GM21723 (cell line): ENCODE measurements at regions not wholly inside any gene's neighbourhood (a gene's known extent, or its start where the extent isn't known, plus 50 kb on each side); places are given as distances from the start of the nearest gene placed in this dataset.
"Not testable (repeated sequence)": the region's sequence is repeated elsewhere in the genome, so short reads cannot be mapped to it uniquely, and the experiment has no call there.

Experiments
- ATAC-seq: cut with Tn5 transposase; IDR thresholded peaks from one replicate; pipeline ENCODE4 v1.9.1; 2021; ENCODE audit warnings: mild to moderate bottlenecking, moderate library complexity; ENCODE audit not compliant: unreplicated experiment

GRCh38 chr5:118095115-118095514 lies 893.2 kb downstream of the DTWD2 start:
- no peak for ATAC-seq

- no peak for ATAC-seq
Measured at GRCh38 chr5:118088448-118088847, 899.9 kb downstream of the DTWD2 start.

GRCh38 chr5:118076490-118076889 lies 911.9 kb downstream of the DTWD2 start:
- no peak for ATAC-seq

DNA sequence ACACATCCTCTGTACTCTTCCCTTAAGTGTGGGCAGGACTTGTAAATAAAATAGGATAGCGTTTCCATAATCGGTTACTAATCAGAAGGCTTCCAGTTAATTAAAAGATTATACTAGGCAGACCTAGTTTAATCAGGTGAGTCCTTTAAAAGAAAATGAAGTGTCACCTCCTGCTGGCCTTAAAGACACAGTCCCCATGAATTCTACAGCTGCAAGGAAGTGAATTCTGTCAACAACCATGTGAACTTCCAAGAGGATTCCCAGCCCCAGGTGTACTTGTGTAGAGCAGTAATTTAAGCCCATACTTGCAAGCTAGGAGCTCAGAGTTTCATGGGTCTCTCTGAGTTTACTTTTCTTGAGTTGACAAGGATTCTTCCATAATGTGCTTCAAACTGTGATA lies 918.3 kb downstream of the DTWD2 start:
- ATAC-seq = no peak

DNA sequence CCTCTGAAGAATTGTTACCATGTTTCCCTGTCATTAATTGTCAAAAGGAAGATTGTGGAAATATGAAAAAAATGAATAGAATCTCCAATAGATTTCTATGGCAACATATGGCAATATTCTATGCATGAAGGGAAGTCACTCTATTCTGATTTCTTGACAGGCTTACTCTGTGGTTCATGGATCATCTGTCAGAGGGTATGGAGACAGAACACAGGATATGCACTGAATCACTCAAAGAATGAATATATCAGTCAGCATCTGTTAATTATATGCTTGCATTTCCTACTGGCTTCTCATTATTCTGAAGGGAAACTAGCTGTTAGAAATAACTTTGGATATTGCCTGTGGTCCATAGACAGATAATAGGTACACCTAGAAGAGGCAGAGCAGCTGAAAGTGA lies 918.9 kb downstream of the DTWD2 start:
- no peak for ATAC-seq

DNA sequence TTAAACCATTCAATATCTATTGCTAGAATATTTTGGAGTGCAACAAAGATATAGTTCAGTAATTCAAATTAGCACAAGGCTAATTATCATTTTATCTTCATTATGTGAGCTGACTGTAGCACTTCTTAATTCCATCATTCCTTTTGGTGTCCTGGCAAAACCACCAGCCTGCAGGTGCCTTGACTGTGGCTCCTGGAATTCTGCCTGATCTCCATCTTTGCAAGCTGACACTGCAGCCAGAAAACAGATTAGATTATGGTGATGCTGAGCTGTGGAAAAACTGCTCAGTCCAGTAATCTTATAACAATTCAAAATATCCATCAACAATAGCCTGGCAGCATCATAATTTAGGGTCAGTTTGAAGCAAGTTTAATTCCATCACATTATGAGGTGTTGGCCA lies 919.5 kb downstream of the DTWD2 start:
- no peak for ATAC-seq

DNA sequence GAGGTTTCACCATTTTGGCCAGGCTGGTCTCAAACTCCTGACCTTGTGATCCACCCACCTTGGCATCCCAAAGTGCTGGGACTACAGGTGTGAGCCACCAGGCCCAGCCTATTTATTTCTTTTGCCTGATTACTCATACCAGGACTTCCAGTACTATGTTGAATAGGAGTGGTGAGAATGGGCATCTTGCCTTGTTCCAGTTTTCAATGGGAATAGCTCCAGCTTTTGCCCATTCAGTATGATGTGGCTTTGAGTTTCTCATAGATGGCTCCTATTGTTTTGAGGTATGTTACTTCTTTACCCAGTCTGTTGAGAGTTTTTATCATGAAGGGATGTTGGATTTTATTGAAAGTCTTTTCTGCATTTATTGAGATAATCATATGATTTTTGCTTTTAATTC lies 924.5 kb downstream of the DTWD2 start:
- ATAC-seq = not testable (repeated sequence)

GRCh38 chr5:118060833-118061232 lies 927.5 kb downstream of the DTWD2 start:
- no peak for ATAC-seq

DNA sequence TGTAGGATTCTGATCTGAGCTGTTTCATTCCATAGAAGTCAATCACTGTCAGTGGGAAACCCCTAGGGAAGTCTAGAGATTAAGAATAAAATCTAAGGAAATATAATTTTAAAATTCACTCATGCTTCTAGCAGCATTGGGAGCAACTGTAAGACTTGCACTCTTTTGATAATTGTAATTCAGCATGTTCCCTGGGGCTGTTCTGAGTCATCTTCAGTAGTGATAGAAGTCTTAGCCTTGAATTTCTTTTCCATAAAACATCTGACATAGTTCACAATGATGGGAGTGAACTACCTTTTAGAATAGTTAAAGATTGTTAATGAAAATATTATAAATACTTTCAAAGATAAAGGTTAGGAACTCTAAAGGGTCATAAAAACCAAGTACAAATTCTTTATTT lies 935.8 kb downstream of the DTWD2 start:
- ATAC-seq = no peak

DNA sequence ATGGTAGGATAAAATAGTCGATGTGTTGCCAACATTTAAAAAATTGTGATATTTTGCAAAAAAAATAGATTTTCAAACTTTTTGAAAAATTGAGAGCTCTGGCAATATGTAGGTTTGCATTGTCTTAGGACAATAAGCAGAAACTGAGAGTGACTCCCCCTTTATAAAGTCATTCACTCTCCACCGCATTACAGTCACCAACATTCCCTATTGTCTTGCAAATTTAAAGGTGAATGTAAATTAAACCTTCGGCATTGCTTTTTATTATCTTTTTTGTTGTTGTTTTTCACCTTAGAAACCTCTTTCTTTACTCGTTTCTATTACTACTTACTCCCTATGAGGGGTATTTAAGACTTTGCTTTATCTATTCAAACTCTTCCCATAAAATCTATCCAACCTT lies 944.2 kb downstream of the DTWD2 start:
- ATAC-seq = no peak

DNA sequence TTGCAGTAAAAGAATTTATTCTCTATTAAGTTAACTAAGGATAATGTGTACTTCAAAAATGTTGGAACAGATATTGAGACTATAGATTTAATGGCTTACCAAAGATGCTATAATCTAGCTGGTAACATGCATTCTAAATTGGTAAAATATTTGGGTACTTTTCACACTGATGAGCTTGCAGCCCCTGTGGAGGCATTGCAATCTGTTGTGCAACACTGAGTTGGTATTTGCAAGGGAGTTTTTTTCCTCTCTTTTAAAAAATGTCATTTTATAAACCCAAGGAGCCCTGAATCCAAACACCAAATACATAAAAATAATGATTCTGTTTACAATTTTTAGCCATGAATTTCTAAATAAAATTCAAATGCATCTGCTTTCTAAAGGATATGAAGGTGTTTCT lies 944.8 kb downstream of the DTWD2 start:
- ATAC-seq = no peak

DNA sequence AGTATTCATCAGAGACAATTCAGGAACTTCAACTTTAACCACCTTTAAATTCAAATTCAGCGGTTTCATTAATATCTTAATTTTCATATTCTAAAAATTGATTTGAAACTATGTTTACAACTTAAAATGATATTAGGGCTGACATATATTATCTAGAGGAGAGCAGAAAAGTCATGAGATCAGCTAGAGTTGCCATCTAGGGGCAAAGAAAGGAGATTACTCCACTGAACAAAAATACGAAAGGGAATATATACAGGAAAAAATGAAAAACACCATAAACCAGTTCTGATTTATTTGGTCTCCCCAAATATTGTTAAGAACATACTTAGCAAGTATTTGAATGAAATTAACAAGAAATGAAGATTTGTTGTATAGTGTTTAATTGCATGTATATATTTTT lies 946.3 kb downstream of the DTWD2 start:
- no peak for ATAC-seq

GRCh38 chr5:118040496-118040895 lies 947.9 kb downstream of the DTWD2 start:
- ATAC-seq = no peak

DNA sequence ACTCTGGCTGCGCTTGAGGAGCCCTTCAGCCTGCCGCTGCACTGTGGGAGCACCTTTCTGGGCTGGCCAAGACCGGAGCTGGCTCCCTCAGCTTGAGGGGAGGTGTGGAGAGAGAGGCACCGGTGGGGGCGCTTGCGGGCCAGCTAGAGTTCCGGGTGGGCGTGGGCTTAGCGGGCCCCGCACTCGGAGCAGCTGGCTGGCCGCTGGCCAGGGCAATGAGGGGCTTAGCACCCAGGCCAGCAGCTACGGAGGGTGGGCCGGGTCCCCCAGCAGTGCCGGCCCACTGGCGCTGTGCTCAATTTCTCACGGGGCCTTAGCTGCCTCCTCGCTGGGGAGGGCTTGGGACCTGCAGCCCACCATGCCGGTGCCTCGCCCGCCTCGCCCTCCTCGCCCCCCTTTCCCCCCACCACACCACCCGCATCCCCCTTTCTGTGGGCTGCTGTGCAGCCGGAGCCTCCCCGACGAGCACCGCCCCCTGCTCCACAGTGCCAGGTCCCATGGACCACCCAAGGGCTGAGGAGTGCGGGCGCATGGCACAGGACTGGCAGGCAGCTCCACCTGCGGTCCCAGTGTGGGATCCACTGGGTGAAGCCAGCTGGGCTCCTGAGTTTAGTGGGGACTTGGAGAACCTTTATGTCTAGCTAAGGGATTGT lies 954.5 kb downstream of the DTWD2 start:
- ATAC-seq = no peak

DNA sequence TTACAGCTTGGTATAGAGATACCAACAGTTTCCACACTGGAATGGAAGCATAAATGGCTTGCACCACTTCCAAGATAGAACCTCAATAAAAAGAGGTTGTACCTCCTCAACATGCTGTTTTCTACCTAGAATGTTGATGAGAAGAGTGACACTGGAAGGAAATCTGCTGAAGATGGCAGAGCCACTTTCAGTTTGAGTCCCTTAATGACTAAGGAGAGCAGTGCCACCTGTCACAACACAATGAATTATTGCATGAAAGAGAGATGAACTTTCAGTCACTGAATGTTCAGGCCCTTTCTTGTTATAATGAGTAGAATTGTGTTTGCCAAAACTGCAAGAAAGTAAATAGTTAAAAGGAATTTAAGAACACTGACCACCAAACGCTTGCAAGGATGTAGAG lies 958.5 kb downstream of the DTWD2 start:
- ATAC-seq = no peak

GRCh38 chr5:118022062-118022461 lies 966.3 kb downstream of the DTWD2 start:
- no peak for ATAC-seq

- ATAC-seq = no peak
Measured at GRCh38 chr5:118017536-118017935, 970.8 kb downstream of the DTWD2 start.

- ATAC-seq = no peak
Measured at GRCh38 chr5:118016396-118016795, 972.0 kb downstream of the DTWD2 start.

GRCh38 chr5:118015511-118015910 lies 972.8 kb downstream of the DTWD2 start:
- ATAC-seq = no peak

DNA sequence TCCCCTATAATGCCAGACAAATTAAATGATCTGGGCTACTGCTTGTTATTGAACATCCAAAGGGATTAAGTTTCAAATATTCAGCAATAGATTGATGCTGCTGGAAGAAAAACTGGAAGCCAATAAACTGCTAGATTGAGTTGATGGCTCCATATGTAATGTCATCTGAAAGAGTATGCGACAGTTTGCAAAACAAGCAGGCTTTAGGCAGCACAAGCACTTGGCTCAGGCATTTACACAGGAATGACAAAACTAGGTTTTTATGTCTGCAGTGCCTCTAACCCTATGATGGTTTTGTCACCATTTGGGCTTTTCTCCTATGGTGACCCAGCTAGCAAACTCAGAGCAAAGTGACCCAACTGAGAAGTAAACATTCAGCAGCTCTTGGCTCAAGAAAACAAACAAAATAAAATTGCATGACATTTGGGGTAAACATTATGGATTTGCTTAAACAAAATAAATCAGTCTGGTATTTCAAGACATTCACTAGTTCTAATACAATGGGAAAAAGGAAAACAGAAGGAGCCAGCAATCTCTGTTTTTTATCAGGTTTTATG lies 978.5 kb downstream of the DTWD2 start:
- ATAC-seq = no peak

GRCh38 chr5:118008779-118009178 lies 979.6 kb downstream of the DTWD2 start:
- ATAC-seq = no peak

DNA sequence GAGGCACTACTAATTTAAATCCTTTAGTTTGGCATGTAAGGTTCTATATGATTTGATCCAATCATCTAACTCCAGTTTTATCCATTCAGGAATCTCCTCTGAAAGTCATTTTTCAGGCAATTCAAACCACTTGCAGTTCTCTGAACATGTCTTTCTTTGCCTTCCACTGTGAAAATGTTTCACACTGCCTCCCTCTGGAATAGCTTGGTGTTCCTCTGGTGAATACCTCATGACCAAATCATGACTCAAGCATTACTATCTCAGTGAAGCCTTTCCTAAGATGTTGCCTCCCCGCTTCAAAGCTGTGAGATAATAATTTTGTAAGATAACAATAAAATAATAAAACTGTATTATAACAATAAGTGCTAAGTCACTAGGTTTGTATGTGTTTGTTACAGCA lies 981.1 kb downstream of the DTWD2 start:
- no peak for ATAC-seq

DNA sequence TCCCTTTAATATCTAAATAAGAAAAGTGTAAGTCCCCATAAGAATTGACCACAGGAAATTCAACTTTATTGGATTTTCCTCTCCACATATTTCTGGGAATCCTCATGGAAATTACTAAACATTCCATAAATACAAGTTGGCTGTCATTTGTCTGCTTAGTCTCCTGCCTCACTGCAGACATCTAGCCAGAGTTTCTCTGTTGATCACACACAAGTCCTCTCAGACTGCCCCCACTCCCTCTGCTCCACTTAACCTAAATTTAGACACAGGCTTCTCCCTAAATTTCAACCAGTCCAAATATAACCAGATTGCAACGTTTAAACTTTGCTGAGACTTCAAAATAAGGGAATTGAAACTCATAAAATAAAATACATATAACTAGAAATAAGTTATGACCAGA lies 982.1 kb downstream of the DTWD2 start:
- no peak for ATAC-seq
